Activated CD8-positive, alpha-beta memory T cell treated with anti-CD3 and anti-CD28 coated beads, Interleukin-2, amount 10 ng/mL, durations not matched to agents 7 days and 5 days (primary cell): ENCODE measurements at regions not wholly inside any gene's neighbourhood (a gene's known extent, or its start where the extent isn't known, plus 50 kb on each side); places are given as distances from the start of the nearest gene placed in this dataset.

Source experiments
- ATAC-seq: fragments of 150-1000 bp; cut with Tn5 transposase; one replicate; pipeline ENCODE4 v1.10.0; 2021; ENCODE audit warnings: moderate library complexity
- CTCF ChIA-PET: fragments of 350-600 bp; sonication (Branson Sonifier 250); formaldehyde crosslinking; loops from one replicate; lab custom pipeline; 2021; ENCODE audit warnings: antibody characterized with exemption; lab: Charles Lee
- DNase-seq: peaks from one replicate; pipeline ENCODE4 v3.0.0-alpha.2; 2020
- H3K27ac Mint-ChIP-seq: one replicate; pipeline ENCODE4 v1.8.0; 2021; ENCODE audit warnings: mild to moderate bottlenecking, mixed read lengths
- H3K27me3 Mint-ChIP-seq: one replicate; pipeline ENCODE4 v1.8.0; 2021; ENCODE audit warnings: mixed read lengths
- H3K36me3 Mint-ChIP-seq: one replicate; pipeline ENCODE4 v1.8.0; 2021; ENCODE audit warnings: mild to moderate bottlenecking, mixed read lengths
- H3K4me1 Mint-ChIP-seq: one replicate; pipeline ENCODE4 v1.8.0; 2021; ENCODE audit warnings: mixed read lengths
- H3K4me3 Mint-ChIP-seq: one replicate; pipeline ENCODE4 v1.8.0; 2021; ENCODE audit warnings: mild to moderate bottlenecking, moderate library complexity, mixed read lengths
- H3K9me3 Mint-ChIP-seq: one replicate; pipeline ENCODE4 v1.8.0; 2022; ENCODE audit warnings: low read depth, mixed read lengths

DNA sequence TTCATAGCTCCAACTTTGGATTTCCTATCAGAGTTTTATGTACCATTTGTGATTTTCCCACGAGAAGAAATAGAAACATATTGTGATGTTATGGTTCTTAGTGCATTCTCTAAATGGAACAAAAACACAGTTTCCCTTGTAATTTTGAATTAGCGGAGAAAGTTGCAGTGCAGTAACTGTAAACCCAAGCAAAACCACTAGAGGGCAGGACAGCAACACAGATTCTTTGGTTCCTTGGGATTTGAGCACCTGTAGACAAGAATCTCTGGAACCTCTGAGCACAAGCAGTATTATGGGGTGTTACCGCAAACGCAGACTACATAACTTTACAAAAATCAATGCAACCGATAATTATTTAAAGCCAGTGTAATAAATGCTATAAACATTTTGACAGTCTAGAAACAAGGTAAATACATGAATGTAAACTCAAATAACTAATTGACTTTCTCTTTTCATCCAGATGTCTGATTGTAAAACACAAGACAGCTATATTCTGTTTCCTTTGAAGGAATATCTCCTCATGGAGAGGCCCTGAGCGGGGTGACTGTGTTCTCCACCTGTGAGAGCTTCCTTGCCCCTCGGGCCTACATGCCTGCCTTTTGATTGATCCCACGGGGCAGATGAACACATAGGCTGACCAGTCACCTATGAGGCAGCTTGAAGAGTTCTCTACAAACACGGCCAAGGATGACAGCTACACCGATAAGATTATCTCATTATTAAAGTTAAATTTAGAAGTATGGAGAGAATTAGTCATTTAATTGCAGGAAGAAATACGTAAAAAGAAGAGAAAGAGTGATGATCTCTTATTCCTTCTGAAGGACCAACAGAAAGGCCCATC lies 67.5 kb upstream of the COL21A1 start:
- Mint-ChIP-seq H3K36me3 (no peaks in the 10 kb centered on the region), H3K4me3 (no peak overlapping the region), H3K27ac (no peak overlapping the region), H3K27me3 (no peaks in the 10 kb centered on the region), H3K4me1 (no peaks in the 10 kb centered on the region), H3K9me3 (no peaks in the 10 kb centered on the region)
- no peak for DNase-seq
- no peak for ATAC-seq
- CTCF ChIA-PET: interaction anchor here (0.6 to 1.3 kb wide), 2 partner anchors 228 to 280 kb away, joined by 3 to 4 read pairs; no protein-coding TSS in a partner anchor

DNA sequence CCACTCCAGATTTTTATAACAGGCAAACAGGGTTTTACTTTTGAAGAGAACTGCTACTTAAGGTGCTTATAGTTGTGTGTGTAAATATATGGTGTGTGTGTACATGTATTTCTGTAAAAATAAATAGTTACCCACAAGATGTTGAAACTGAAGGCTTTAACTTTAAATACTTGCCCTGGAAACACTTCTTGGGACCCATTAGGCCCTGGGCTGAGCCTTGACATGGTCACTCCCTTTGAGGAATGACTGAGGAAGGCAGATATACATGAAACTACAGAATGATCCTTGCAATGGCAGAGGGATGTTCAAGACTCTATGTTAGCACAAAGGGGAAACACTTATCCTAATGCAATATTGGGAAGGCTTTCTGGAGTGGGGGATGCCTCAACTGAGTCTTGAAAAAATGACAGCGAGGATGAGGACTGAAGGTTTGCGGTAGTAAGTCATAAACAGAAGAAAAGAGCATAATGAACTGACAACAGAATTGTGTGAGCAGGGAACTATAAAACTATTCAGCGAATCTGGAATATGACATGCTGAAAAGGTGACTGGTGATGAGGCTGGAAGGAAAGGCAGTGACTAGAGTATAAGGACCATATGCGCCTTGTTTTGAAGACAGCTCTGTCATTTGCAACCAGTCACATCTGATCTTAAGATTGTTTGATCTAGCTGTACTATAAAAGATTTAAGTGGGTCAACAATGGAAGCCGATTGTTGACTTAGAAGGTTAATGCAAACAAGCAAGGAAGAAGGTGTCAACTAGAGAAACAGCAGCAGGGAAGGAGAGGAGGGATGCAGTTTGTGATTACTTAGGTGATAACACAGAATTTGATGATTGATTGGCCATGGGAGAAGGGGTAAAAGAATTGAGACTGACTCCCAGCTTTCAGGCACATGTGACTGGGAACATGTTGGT lies 64.4 kb upstream of the COL21A1 start:
- Mint-ChIP-seq H3K4me3 (no peak overlapping the region), H3K9me3 (no peaks in the 10 kb centered on the region), H3K27me3 (no peaks in the 10 kb centered on the region), H3K27ac (no peak overlapping the region), H3K4me1 (no peaks in the 10 kb centered on the region), H3K36me3 (no peaks in the 10 kb centered on the region)
- CTCF ChIA-PET: no interaction called here
- ATAC-seq (no peak), DNase-seq (no peak)

DNA sequence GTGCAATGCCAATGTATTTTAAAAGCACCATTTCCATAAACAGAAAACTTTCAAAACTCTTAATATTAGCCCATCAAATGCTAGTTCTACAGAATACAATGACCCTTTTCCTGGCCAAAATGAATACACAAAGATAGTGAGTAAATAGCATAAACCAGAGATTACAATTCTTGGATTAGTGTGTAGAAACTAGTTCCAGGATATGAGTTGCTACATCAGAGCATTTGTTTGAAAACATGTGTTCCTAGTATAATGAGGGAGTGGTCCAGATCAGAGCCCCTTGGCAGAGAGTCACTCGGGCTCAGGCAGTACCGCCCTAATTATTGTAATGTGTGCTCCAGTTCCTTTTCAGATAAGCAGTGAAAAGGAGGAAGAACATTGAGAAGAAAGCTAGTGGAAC lies 63.7 kb upstream of the COL21A1 start:
- Mint-ChIP-seq H3K9me3 (peaks cover 2% of the 10 kb centered on the region), H3K4me3 (no peak overlapping the region), H3K27ac (no peak overlapping the region), H3K4me1 (no peaks in the 10 kb centered on the region), H3K36me3 (no peaks in the 10 kb centered on the region), H3K27me3 (no peaks in the 10 kb centered on the region)
- CTCF ChIA-PET: no interaction called here
- DNase-seq (no peak), ATAC-seq (no peak)

DNA sequence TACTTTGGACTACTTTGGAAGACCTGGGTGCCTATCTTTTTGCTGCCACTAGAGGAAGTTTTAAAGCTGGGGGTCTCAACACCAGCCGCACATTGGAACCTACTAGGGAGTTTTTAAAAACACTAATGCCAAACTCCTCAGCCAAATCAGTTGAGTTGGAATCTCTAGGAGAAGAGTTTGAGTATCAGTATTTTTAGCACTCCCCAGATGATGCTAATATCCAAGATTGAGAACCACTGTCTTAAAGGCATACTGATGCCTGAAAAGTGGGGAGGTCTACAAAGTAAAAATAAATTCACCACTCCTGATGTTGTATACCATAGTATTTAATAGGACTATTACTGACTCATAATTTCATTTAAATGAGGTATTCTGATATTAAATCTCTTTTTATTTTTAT lies 62.9 kb upstream of the COL21A1 start:
- DNase-seq: no peak
- H3K4me1 Mint-ChIP-seq: no peaks in the 10 kb centered on the region
- no peaks in the 10 kb centered on the region for H3K36me3 Mint-ChIP-seq
- ATAC-seq: no peak
- H3K27ac Mint-ChIP-seq: no peak overlapping the region
- H3K9me3 Mint-ChIP-seq: peaks cover 2% of the 10 kb centered on the region
- CTCF ChIA-PET: no interaction called here
- H3K4me3 Mint-ChIP-seq: no peak overlapping the region
- no peaks in the 10 kb centered on the region for H3K27me3 Mint-ChIP-seq

DNA sequence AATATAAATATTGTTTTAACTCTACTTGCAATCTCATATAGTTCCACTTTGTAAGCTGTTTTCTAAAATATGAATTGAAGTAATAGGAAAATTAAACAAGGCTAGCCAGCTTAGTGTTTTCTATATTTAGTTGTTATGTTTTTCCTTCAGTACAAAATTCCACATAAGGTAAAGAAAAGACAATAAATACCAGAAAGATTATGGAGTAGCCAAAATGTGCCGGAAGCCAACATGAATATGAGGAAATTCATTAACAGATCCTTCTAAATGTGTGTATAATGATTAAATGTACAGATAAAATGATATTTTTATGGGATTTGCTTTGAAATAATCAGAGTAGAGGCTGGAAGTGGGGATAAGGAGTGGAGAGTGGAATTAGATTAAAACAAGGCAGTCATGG lies 52.5 kb upstream of the COL21A1 start:
- Mint-ChIP-seq H3K27me3 (no peaks in the 10 kb centered on the region), H3K9me3 (no peaks in the 10 kb centered on the region), H3K4me3 (no peak overlapping the region), H3K36me3 (no peaks in the 10 kb centered on the region), H3K27ac (no peak overlapping the region), H3K4me1 (no peaks in the 10 kb centered on the region)
- DNase-seq (no peak), ATAC-seq (no peak)
- CTCF ChIA-PET: no interaction called here

DNA sequence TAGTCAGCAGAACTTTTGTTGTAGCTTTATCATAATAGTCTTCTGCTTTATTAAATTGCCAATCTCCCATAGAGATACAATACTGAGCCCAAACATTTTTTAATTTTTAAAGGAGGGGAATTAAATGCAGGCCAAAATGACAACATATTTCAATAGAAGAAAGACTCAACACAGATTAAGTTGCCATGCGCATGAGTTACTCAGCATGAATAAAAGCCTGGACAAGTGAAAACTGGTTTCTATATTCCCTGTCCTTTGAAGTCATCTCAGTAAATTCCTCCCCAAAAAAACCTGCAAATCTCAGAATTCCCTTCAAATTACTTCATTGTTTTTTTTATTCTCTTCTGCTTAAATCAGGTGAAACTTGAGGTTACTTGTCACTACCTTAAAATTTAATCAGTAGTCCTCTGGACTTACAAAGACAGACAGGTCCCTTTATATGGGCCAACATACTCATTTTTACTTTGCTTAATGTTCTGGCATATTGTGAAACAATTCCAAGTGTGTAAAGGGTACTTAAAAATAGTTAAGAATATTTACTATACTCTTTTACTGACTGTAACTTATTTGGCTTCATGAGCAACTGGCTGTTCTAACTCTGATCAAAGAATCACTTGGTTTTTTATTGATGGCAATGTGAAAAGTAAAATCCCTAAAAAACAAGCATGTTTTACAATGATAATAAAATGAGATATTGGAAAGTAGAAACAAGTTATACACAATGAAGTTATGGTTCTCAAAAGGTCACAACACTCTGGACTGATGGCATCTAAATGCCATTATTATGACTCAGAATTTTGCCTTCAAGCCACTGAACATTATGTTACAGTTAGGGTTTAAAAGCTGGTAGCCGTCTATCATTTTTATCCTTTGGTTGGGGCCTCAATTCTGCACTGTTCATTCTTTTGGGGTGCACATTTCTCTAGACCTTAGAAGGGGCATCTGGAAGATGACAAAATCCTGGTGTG lies 49.9 kb upstream of the COL21A1 start:
- H3K27me3 Mint-ChIP-seq: no peaks in the 10 kb centered on the region
- H3K4me1 Mint-ChIP-seq: no peaks in the 10 kb centered on the region
- ATAC-seq: no peak
- CTCF ChIA-PET: no interaction called here
- DNase-seq: no peak
- no peaks in the 10 kb centered on the region for H3K36me3 Mint-ChIP-seq
- H3K27ac Mint-ChIP-seq: no peak overlapping the region
- H3K4me3 Mint-ChIP-seq: no peak overlapping the region
- H3K9me3 Mint-ChIP-seq: no peaks in the 10 kb centered on the region
